OCI-LY3 (cell line): ENCODE measurements at regions not wholly inside any gene's neighbourhood (a gene's known extent, or its start where the extent isn't known, plus 50 kb on each side); places are given as distances from the start of the nearest gene placed in this dataset.

Experiments
- EZH2phosphoT487 ChIP-seq: fragments of 200-600 bp; shearing (Covaris generic); IDR thresholded peaks from 2 replicates; pipeline ENCODE4 v1.6.1; 2018; ENCODE audit warnings: antibody characterized with exemption, mixed run types, low read depth
- TF ChIP-seq, protein P1 (sequence below): fragments of 200-600, 300-600 bp; sonication (generic); IDR thresholded peaks from 2 replicates; pipeline ENCODE4 v1.5.1; 2014; ENCODE audit warnings: antibody characterized with exemption, low read length, low read depth

GRCh38 chr4:19047279-19047880, 1025.8 kb upstream of the LCORL start:
- TF ChIP-seq, protein P1, sequence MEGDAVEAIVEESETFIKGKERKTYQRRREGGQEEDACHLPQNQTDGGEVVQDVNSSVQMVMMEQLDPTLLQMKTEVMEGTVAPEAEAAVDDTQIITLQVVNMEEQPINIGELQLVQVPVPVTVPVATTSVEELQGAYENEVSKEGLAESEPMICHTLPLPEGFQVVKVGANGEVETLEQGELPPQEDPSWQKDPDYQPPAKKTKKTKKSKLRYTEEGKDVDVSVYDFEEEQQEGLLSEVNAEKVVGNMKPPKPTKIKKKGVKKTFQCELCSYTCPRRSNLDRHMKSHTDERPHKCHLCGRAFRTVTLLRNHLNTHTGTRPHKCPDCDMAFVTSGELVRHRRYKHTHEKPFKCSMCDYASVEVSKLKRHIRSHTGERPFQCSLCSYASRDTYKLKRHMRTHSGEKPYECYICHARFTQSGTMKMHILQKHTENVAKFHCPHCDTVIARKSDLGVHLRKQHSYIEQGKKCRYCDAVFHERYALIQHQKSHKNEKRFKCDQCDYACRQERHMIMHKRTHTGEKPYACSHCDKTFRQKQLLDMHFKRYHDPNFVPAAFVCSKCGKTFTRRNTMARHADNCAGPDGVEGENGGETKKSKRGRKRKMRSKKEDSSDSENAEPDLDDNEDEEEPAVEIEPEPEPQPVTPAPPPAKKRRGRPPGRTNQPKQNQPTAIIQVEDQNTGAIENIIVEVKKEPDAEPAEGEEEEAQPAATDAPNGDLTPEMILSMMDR, result no peak
- TF ChIP-seq EZH2phosphoT487, result no peak
